ENCODE measurements at regions not wholly inside any gene's neighbourhood (a gene's known extent, or its start where the extent isn't known, plus 50 kb on each side); places are given as distances from the start of the nearest gene placed in this dataset.

DNA sequence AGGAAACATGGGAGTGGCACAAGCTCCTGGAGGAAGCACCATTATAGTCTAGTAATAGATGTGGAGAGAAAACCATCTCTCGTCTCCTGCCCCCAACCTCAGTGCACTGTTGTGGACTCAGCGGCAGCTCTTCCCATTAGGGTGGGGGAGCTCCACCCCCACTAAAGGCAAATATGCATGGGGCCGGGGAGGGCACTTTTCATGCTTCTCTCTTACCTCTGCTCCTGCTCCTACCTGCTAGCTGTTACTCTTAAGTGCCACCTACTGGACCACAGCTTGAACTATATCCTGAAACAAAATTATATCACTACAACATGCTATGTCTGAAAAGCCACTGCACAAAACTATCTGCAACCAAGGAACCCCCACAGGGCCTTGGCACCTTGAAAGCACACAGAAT, 112.6 kb upstream of the DACH1 start:
- no peaks in the 10 kb centered on the region for H3K36me3 ChIP-seq (replicated peaks in 1 of 2; ENCODE audit: control insufficient read depth in 1 of 2, insufficient read depth in 2 of 2, low read length in 1 of 2)
- no peaks in the 10 kb centered on the region for H3K9me3 ChIP-seq
- POLR2A ChIA-PET, result no interaction called here
- no peaks in the 10 kb centered on the region for H3K27me3 ChIP-seq (ENCODE audit: insufficient read depth)
- no peak overlapping the region for H3K9ac ChIP-seq
- no peaks in the 10 kb centered on the region for H3K9me2 ChIP-seq
- WGBS (ENCODE audit: low lambda C conversion rate), result 42% methylated on average over 3 of the region's 3 CpGs
- H3K27ac ChIP-seq (ENCODE audit: low read depth in 2 of 2, low read length in 1 of 2), result no peak overlapping the region
- TF ChIP-seq, protein P1, sequence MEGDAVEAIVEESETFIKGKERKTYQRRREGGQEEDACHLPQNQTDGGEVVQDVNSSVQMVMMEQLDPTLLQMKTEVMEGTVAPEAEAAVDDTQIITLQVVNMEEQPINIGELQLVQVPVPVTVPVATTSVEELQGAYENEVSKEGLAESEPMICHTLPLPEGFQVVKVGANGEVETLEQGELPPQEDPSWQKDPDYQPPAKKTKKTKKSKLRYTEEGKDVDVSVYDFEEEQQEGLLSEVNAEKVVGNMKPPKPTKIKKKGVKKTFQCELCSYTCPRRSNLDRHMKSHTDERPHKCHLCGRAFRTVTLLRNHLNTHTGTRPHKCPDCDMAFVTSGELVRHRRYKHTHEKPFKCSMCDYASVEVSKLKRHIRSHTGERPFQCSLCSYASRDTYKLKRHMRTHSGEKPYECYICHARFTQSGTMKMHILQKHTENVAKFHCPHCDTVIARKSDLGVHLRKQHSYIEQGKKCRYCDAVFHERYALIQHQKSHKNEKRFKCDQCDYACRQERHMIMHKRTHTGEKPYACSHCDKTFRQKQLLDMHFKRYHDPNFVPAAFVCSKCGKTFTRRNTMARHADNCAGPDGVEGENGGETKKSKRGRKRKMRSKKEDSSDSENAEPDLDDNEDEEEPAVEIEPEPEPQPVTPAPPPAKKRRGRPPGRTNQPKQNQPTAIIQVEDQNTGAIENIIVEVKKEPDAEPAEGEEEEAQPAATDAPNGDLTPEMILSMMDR (IDR thresholded peaks at IDR 0.05), result peak; percentile 44
- TF ChIP-seq SMC3 (IDR thresholded peaks at IDR 0.05; ENCODE audit: low read depth, low read length) (peak; percentile 45), TEAD4 (IDR thresholded peaks at IDR 0.05; ENCODE audit: borderline replicate concordance, insufficient read depth) (no peak), RAD21 (IDR thresholded peaks at IDR 0.05; ENCODE audit: low read length) (peak; percentile 54), TCF12 (IDR thresholded peaks at IDR 0.05) (no peak)
- no peaks in the 10 kb centered on the region for H4K20me1 ChIP-seq (ENCODE audit: insufficient read depth)
- H3K4me1 ChIP-seq (ENCODE audit: control insufficient read depth in 1 of 2, insufficient read depth in 2 of 2, low read depth in 1 of 2, low read length in 1 of 2), result no peaks in the 10 kb centered on the region
- no peak overlapping the region for H3K4me2 ChIP-seq
- CTCF ChIA-PET, result interaction anchor here (0.6 to 1.5 kb wide), 5 partner anchors 20 to 1019 kb away, joined by 3 to 4 read pairs (median 3); no protein-coding TSS in a partner anchor
- DNase-seq, result no peak
- H3F3A ChIP-seq (replicated peaks; ENCODE audit: insufficient read depth), result no peaks in the 10 kb centered on the region
- no peaks in the 10 kb centered on the region for H3K79me2 ChIP-seq (ENCODE audit: insufficient read depth)
- H2AFZ ChIP-seq (ENCODE audit: low read depth), result no peak overlapping the region
- no peak overlapping the region for H3K4me3 ChIP-seq (ENCODE audit: low read depth in 2 of 2, low read length in 1 of 2)

DNA sequence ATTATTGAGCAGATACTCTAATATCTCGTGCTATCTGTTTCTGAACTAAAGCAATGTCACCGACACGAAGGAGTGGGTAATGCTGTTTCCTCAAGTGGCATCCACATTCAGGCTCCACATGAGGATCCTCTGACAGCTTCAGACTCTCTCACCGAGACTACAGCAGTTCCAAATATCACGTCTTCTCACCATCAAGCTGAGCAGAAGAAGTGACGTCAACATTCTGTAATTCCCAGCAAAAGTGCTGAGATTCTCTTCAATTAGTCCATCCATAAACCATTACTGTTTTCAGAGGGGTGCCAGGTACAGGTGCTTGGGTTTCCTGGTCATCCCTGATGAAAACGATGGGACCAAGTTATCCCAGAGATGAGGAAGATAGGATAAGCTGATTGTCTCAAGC, 110.0 kb upstream of the DACH1 start:
- Histone ChIP-seq H4K20me1 (ENCODE audit: insufficient read depth) (no peaks in the 10 kb centered on the region), H3K4me3 (ENCODE audit: low read depth in 2 of 2, low read length in 1 of 2) (no peak overlapping the region), H3K4me1 (ENCODE audit: control insufficient read depth in 1 of 2, insufficient read depth in 2 of 2, low read depth in 1 of 2, low read length in 1 of 2) (no peaks in the 10 kb centered on the region), H3F3A (replicated peaks; ENCODE audit: insufficient read depth) (no peaks in the 10 kb centered on the region), H3K9ac (no peak overlapping the region), H2AFZ (ENCODE audit: low read depth) (no peak overlapping the region), H3K4me2 (no peak overlapping the region), H3K27me3 (ENCODE audit: insufficient read depth) (no peaks in the 10 kb centered on the region), H3K27ac (ENCODE audit: low read depth in 2 of 2, low read length in 1 of 2) (no peak overlapping the region), H3K79me2 (ENCODE audit: insufficient read depth) (no peaks in the 10 kb centered on the region), H3K36me3 (replicated peaks in 1 of 2; ENCODE audit: control insufficient read depth in 1 of 2, insufficient read depth in 2 of 2, low read length in 1 of 2) (no peaks in the 10 kb centered on the region), H3K9me3 (no peaks in the 10 kb centered on the region), H3K9me2 (no peaks in the 10 kb centered on the region)
- 57% methylated on average over 7 of the region's 7 CpGs for WGBS (ENCODE audit: low lambda C conversion rate)
- DNase-seq, result no peak
- TF ChIP-seq RCOR1 (IDR thresholded peaks at IDR 0.05; ENCODE audit: low read length), result no peak
- TF ChIP-seq, protein P1 (IDR thresholded peaks at IDR 0.05), result no peak
- TF ChIP-seq RXRA (IDR thresholded peaks at IDR 0.05; ENCODE audit: borderline replicate concordance, low read depth), result no peak
- TF ChIP-seq, protein P2, sequence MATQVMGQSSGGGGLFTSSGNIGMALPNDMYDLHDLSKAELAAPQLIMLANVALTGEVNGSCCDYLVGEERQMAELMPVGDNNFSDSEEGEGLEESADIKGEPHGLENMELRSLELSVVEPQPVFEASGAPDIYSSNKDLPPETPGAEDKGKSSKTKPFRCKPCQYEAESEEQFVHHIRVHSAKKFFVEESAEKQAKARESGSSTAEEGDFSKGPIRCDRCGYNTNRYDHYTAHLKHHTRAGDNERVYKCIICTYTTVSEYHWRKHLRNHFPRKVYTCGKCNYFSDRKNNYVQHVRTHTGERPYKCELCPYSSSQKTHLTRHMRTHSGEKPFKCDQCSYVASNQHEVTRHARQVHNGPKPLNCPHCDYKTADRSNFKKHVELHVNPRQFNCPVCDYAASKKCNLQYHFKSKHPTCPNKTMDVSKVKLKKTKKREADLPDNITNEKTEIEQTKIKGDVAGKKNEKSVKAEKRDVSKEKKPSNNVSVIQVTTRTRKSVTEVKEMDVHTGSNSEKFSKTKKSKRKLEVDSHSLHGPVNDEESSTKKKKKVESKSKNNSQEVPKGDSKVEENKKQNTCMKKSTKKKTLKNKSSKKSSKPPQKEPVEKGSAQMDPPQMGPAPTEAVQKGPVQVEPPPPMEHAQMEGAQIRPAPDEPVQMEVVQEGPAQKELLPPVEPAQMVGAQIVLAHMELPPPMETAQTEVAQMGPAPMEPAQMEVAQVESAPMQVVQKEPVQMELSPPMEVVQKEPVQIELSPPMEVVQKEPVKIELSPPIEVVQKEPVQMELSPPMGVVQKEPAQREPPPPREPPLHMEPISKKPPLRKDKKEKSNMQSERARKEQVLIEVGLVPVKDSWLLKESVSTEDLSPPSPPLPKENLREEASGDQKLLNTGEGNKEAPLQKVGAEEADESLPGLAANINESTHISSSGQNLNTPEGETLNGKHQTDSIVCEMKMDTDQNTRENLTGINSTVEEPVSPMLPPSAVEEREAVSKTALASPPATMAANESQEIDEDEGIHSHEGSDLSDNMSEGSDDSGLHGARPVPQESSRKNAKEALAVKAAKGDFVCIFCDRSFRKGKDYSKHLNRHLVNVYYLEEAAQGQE (IDR thresholded peaks at IDR 0.05; ENCODE audit: low read depth, low read length), result no peak
- TF ChIP-seq, protein P3, sequence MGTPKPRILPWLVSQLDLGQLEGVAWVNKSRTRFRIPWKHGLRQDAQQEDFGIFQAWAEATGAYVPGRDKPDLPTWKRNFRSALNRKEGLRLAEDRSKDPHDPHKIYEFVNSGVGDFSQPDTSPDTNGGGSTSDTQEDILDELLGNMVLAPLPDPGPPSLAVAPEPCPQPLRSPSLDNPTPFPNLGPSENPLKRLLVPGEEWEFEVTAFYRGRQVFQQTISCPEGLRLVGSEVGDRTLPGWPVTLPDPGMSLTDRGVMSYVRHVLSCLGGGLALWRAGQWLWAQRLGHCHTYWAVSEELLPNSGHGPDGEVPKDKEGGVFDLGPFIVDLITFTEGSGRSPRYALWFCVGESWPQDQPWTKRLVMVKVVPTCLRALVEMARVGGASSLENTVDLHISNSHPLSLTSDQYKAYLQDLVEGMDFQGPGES (IDR thresholded peaks at IDR 0.05; ENCODE audit: low read depth, low read length), result no peak
- TF ChIP-seq, protein P4, sequence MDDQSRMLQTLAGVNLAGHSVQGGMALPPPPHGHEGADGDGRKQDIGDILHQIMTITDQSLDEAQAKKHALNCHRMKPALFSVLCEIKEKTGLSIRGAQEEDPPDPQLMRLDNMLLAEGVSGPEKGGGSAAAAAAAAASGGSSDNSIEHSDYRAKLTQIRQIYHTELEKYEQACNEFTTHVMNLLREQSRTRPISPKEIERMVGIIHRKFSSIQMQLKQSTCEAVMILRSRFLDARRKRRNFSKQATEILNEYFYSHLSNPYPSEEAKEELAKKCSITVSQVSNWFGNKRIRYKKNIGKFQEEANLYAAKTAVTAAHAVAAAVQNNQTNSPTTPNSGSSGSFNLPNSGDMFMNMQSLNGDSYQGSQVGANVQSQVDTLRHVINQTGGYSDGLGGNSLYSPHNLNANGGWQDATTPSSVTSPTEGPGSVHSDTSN (IDR thresholded peaks at IDR 0.05), result no peak
- TF ChIP-seq JUND (IDR thresholded peaks at IDR 0.05), result no peak
- TF ChIP-seq NFIC (IDR thresholded peaks at IDR 0.05; ENCODE audit: borderline replicate concordance), result no peak
- TF ChIP-seq MEF2A (IDR thresholded peaks at IDR 0.05; ENCODE audit: borderline replicate concordance, low read depth), result no peak
- TF ChIP-seq FOXJ3 (CRISPR knock-in tag; IDR thresholded peaks at IDR 0.05), result no peak
- TF ChIP-seq GATA2 (CRISPR knock-in tag; IDR thresholded peaks at IDR 0.05), result no peak
- no peak for TF ChIP-seq TCF12 (IDR thresholded peaks at IDR 0.05)
- ChIA-PET POLR2A (no interaction called here), CTCF (interaction anchor here (2.1 kb wide), 1 partner anchor 9 kb away, joined by 6 read pairs; no protein-coding TSS in a partner anchor)

Measured in SK-N-SH (cell line).